Right renal pelvis (tissue), 4 donors: ENCODE measurements at regions not wholly inside any gene's neighbourhood (a gene's known extent, or its start where the extent isn't known, plus 50 kb on each side); places are given as distances from the start of the nearest gene placed in this dataset.
"Not testable (repeated sequence)": the region's sequence is repeated elsewhere in the genome, so short reads cannot be mapped to it uniquely, and the experiment has no call there.

ENCODE experiments used
- DNase-seq, 4 donors: peaks; one replicate each; pipeline ENCODE4 v3.0.0-alpha.2; 2013; ENCODE audit warnings: low read depth in 4 of 4, low spot score in 3 of 4, missing footprints in 1 of 4

DNA sequence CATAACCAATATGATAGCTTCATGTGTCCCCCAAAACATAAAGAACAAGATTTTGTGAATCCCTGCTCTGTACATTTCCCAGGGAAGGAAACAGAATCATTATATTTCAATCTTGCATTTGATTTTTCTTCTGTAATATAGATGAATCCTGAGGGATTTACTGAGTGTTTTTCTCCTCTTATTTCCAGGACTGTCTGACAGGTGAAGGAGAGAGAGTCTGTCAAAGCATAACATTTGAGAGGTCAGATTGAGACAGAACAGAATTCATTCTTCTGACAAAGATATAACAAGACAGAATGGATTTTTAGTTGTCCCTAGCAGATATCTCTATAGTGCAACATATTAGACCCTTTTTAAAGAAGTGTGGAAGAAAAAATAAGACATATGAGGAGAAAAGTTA, 354.5 kb upstream of the IZUMO3 start:
- no peak for DNase-seq

DNA sequence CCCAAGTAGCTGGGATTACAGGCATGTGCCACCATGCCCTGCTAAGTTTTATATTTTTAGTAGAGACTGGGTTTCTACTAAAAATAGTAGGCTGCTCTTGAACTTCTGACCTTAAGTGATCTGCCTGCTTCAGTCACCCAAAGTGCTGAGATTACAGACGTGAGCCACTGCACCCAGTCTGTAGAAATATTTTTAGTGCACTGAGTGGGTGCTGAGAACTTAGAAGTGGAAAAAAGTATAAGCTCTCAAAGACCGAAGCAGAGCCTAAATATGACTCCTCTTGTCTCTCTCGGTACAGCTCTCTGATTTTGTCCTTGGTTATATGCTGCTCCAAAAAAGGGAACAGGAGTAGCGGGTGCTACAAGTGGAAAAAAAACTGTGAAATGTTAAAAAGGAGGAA, 353.8 kb upstream of the IZUMO3 start:
- no peak for DNase-seq

GRCh38 chr9:24897826-24898225, 352.1 kb upstream of the IZUMO3 start:
- no peak for DNase-seq

GRCh38 chr9:24881361-24881760, 335.7 kb upstream of the IZUMO3 start:
- no peak for DNase-seq

DNA sequence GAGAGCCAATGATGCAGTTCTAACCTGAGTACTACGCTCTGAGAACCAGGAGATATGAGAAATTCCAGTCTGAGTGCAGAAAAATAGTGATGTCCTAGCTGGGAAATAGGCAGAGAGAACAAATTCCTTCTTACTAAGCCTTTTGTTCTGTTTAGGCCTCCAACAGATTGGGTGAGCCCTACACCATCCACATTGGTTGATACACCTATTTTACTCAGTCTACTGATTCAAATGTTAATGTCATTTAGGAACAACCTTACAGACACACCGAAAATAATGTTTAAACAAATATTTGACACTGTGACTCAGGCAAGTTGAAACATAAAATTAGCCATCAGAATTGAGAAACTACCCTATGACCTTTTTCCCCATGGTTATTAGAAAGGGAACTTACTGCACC, 333.9 kb upstream of the IZUMO3 start:
- DNase-seq = no peak

DNA sequence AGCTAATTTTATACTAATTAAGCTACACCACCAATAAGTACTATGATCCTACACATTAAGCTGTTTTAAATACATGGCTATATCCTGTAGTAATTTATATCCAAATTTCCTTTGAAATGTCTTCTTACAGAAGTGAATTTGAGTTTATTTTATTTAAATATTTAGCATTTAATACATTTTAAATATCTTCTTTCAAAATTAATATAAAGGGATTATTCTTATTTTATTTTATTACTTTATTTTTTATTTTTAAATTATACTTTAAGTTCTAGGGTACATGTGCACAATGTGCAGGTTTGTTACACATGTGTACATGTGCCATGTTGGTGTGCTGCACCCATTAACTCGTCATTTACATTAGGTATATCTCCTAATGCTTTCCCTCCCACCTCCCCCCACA, 310.9 kb upstream of the IZUMO3 start:
- DNase-seq = not testable (repeated sequence)

GRCh38 chr9:24846248-24846912, 300.7 kb upstream of the IZUMO3 start:
- DNase-seq = no peak

DNA sequence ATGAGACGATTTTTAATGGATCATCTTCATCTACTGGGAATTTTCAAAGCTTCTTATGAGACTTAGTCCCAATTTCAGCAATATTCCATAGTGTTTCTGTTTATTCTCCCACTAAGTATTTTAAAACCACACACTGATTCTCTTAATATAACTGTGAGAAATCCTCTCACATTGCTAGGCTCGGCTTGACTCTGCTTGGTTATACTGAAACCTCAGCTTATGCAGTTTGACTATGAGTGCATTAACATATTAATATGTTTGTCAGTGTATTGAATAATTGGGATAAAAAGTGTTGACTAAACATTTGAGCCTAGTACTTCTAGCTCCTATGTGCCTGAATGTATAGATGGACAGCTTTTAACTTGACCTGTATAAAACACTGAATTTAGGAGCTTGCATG, 298.5 kb upstream of the IZUMO3 start:
- no peak for DNase-seq

DNA sequence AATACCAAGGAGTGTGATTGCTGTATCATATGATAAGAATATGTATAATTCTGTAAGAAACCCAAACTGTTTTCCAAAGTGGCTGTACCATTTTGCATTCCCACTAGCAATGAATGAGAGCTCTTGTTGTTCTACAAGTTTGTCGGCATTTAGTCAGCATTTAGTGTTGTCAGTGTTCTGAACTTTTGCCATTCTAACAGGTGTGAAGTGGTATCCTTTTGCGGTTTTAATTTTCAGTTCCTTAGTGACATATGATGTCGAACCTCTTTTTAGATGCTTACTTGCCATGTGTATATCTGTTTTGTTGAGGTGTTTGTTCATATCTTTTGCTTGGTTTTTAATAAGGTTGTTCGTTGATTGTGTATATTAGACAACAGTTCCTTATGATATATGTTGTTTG, 296.3 kb upstream of the IZUMO3 start:
- DNase-seq = no peak

- peak in 1 of 4 donors; percentile 4 for DNase-seq
Observed at GRCh38 chr9:24832307-24832706, 286.6 kb upstream of the IZUMO3 start.

DNA sequence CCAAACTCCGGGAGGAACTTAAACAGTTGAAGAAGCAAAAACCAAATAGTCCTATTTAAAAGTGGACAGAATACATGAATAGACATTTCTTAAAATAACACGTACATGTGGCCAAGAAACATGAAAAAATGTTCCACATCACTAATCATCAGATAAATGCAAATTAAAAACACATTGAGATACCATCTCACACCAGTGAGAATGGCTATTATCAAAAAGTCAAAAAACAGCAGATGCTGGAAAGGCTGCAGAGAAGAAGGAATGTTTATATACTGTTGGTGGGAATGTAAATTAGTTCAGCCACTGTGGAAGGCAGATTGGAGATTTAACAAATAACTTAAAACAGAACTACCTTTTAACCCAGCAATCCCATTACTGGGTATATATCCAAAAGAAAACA, 283.0 kb upstream of the IZUMO3 start:
- DNase-seq = no peak

DNA sequence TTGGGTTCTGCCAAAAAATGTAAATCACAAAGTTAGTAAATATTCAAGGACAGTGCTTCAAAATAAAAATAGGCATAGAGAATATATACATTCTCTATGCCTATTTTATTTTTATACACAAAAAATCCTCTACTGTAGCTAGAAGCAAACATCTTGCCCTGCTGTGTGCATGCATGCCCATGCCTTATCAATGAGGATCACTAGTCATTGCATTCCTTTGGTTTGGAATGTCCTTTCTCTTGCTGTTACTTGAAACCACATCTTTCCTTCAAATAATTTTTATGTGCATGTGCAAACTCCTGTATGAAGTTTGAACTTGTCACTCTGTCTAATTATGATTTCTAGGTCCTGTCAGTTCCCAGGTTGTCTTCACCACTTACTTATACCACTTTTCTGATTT, 278.9 kb upstream of the IZUMO3 start:
- no peak for DNase-seq

DNA sequence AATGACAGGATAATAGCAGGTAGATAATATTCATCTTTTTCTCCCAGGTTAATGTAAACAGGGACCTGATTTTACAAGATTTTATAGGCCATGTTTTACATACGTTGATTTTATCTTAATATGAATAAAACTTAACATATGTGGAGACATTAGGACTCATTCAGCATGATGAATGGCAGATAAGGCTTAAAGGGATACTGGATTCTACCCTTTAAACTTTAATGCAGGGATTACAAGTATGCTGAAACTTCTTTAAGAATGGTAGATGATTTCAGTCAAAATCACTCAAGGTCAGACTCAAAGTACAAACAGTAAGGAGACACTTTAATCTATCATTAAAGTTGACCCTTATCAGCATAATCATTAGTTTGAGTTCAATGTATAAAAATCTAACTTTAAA, 274.5 kb upstream of the IZUMO3 start:
- no peak for DNase-seq

DNA sequence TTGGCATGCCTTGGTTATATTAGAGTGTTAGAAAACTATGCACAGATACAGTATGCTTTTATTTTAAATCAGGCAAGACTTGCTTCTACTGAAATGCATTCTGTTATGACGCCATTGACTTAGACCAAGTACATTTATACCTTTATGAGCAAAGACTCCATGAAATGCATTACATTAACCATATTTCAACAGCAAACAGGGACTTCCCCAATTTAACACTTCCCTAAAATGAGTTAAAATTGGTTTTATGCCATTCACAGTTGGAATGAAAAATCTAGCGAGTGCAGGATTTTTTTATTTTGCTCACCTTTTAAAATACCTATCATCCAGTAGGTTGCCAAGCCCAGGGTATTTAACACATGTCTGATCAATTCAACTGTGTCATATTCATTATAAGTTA, 272.1 kb upstream of the IZUMO3 start:
- no peak for DNase-seq

GRCh38 chr9:24816006-24816405, 270.3 kb upstream of the IZUMO3 start:
- DNase-seq = no peak

DNA sequence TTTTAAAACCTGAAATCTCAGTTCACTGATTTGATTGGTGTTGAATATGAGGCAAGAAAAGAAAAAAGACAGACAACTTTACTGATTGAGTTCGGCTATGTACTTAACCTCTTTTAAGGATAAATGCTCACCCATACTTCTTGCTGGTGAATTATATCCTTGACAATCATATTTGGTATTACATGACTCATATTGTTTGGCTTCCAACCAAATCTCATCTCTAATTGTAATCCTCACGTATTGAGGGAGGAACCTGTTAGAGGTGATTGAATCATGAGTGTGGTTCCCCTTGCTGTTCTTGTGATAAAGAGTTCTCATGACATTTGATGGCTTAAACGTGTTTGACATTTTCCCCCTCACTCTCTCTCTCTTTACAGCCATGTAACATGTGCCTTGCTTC, 255.6 kb upstream of the IZUMO3 start:
- DNase-seq = no peak

DNA sequence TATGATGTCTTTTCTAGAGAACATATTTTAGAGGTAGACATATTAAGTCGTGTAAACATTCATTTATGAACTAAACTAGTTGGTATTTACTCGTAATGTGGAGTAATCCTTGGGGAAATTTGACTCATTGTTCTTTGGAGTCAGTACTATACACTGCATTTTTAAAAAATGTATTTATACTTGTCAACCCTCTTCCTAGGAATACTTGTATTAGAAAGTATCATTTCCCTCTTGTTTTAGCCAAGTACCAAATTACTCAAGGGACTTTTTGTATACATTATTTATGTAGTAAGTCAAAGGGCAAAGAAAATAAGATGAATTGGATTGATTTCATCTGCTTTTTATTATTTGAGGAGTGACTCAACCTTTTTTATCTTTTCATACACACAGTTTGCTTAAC, 248.1 kb upstream of the IZUMO3 start:
- DNase-seq = no peak

DNA sequence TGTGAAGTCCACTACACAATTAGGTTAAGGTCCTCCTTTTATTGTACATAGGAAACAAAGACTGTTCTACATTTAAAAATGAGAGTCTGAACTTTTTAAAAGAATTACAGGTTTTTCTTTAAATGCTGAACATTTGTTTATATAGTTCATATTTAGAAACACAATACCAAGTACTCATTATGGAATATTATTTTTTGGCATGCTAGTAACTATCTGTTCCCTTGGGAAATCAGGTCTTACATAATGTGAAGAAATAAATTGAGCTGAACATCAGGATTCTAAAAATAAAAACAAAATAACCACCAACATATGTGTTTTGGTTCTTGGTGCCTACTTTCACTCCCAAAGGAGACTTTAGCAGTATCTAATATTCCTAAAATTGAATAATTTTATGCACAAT, 230.5 kb upstream of the IZUMO3 start:
- no peak for DNase-seq

GRCh38 chr9:24774199-24774598, 228.5 kb upstream of the IZUMO3 start:
- DNase-seq = not testable (repeated sequence)

DNA sequence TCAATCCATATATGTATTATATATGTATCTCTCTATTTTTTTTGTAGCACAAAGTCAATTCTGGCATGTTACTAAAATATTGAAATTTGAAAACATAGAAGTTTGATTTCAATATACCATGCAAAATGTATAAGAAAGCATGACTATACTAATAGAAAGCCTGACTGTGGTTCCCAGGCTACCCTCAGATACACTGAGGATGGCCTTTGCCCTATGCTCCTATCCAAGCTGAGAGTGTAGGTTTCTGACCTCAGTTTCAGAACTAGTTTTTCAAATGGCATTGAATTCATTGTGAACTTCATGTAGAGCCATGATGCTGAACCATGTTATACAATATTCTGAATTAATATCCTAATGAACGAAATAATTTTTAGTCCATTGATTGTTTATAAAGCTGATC, 220.4 kb upstream of the IZUMO3 start:
- no peak for DNase-seq

DNA sequence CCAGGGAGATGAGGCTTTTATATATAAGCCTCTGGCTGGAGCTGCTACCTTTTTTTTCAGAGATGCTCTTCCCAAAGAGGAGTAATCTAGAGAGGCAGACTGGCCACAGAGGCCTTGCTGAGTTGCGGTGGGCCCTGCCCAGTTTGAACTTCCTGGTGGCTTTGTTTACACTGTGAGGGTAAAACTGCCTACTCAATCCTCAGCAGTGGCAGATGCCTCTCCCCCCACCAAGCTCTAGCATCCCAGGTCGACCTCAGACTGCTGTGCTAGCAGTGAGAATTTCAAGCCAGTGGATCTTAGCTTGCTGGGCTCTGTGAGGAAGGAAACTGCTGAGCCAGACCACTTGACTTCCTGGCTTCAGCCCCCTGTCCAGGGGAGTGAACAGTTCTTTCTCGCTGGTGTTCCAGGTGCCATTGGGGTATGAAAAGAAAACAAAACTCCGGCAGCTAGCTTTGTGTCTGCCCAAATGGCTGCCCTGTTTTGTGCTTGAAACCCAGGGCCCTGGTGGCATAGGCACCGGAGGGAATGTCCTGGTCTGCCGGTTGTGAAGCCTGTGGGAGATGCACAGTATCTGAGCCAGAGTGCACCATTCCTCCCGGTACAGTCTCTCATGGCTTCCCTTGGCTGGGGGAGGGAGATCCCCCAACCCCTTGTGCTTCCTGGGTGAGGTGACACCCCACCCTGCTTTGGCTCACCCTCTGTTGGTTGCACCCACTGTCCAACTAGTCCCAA, 219.5 kb upstream of the IZUMO3 start:
- DNase-seq = no peak

DNA sequence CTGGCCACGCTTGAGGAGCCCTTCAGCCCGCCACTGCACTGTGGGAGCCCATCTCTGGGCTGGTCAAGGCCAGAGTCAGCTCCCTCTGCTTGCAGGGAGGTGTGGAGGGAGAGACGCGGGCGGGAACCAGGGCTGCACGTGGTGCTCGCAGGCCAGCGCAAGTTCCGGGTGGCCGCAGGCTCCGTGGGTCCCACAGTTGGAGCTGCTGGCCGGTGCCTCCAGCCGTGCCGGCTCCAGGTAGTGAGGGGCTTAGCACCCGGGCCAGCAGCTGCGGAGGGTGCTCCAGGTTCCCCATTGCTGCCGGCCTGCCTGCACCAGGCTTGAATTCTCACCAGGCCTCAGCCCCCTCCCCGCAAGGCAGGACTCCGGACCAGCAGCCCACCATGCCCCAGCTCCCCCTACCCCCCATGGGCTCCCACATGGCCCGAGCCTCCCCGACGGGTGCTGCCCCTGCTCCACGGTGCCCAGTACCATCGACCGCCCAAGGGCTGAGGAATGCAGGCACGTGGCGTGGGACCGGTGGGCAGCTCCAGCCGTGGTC, 192.8 kb upstream of the IZUMO3 start:
- DNase-seq = no peak
